ENCODE measurements at regions not wholly inside any gene's neighbourhood (a gene's known extent, or its start where the extent isn't known, plus 50 kb on each side); places are given as distances from the start of the nearest gene placed in this dataset.

DNA sequence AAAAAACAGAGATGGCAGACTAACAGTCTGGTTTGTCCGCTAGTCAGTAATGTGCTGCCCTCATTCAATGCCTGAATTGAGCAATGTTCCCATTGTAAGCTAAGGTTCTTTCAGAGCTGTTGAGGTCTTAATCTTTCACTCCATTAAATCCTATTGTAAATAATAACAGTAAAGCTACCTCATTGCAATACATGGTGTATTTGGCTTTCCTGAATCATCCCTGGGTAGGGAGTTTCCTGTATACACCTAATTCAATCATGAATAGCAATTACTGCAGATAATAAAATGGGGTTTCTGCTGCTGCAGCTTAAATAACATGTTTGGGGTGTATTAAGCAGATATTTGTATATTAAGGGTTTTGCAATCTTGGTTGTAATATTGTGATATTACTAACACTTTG lies 1100.2 kb upstream of the INTU start:
- TF ChIP-seq EZH2 (IDR thresholded peaks at IDR 0.05; ENCODE audit: insufficient read depth, poor library complexity, severe bottlenecking) (no peak), EZH2phosphoT487 (IDR thresholded peaks at IDR 0.05; ENCODE audit: insufficient read depth, low read depth) (no peak)

All from GM23248 (cell line).